Left colon (tissue), 2 donors: ENCODE measurements at regions not wholly inside any gene's neighbourhood (a gene's known extent, or its start where the extent isn't known, plus 50 kb on each side); places are given as distances from the start of the nearest gene placed in this dataset.
A peak's percentile ranks its signal among the peaks of the same experiment; 100 is the strongest.
"Not testable (repeated sequence)": the region's sequence is repeated elsewhere in the genome, so short reads cannot be mapped to it uniquely, and the experiment has no call there.

Experiments used
- ATAC-seq: fragments of 200-7000 bp; cut with Tn5 transposase; one replicate; pipeline ENCODE4 v1.9.1; 2020; ENCODE audit warnings: mild to moderate bottlenecking, moderate library complexity
- DNase-seq, 2 donors: peaks; one replicate each; pipeline ENCODE4 v3.0.0-alpha.2; 2020
- intact Hi-C, 2 donors: fragments of 100-400 bp; cut with DNase I in 1 of 2; cut with micrococcal nuclease in 1 of 2; formaldehyde crosslinking; loops; one replicate each; pipeline versions ENCODE4 v1.11.2 to v1.14.0; 2022; cut with DNase I, micrococcal nuclease
- donor health status: DM: no; HTN: no; CAD: no.
- donor health status: DM: yes; HTN: yes; CAD: no.

DNA sequence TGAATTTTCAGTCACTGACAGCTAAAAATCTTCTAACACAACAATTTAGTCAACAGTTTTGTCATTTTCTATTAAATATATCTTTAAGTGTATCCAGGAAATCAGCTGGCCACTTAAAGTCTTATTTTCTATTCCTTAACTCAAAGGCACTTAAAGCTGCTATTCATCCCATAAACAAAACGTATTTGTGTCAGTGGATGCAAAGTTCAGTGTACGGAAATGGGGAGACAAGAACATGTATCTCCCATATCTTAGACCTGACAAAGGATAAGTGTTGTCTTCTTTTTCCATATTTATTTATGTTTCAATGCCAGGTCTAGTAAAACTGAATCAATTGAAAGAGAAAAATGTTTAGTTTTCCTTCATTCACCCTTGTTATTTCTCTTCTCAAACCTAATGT, 409.8 kb upstream of the KLHL1 start:
- DNase-seq (no peak), ATAC-seq (no peak)
- intact Hi-C loops: no loop called here

- intact Hi-C loops: no loop called here
- no peak for ATAC-seq
- no peak for DNase-seq
These were observed 408.0 kb upstream of the KLHL1 start for GRCh38 chr13:70516226-70516625.

- DNase-seq, intact Hi-C loops, ATAC-seq: not testable (repeated sequence)
These were observed 403.7 kb upstream of the KLHL1 start for GRCh38 chr13:70511861-70512417.

- DNase-seq (no peak), ATAC-seq (no peak)
- intact Hi-C loops: no loop called here
These were observed 397.6 kb upstream of the KLHL1 start for GRCh38 chr13:70505809-70506208.

DNA sequence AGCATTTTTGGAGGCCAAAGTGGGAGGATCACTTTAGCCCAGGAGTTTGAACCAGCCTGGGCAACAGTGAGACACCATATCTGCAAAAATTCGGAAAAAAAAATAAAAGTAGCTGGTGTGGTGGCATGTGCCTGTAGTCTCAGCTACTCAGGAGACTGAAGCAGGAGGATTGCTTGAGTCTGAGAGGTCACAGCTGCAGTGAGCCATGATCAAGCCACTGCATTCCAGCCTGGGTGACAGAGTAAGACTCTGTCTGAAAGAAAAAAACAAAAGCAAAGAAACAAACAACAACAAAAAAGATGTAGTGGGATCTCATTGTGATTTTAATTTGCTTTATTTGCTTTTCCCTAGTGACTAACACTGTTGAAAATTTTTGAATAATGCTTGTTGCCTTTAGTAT, 394.7 kb upstream of the KLHL1 start:
- DNase-seq: no peak
- intact Hi-C loops: no loop called here

DNA sequence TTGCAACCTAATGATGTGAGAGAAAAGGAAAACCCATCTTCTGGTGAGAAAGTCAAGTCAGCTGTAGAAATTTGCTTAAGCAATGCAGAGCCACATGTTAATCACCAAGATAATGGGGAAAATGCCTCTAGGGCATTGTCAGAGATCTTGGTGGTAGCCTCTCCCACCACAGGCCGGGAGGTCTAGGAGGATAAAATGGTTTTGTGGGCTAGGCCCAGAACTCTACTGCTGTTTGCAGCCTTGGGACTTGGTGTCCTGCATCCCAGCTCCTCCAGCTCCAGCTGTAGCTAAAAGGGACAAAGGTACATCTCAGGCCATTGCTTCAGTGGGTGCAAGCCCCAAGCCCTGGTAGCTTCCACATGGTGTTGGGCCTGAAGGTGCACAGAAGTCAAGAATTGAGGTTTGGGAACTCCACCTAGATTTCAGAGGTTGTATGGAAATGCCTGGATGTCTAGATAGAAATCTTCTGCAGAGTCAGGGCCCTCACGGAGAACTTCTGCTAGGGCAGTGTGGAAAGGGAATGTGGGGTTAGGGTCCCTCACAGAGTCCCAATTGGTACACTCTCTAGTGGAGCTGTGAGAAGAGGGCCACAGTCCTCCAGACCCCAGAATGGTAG, 382.2 kb upstream of the KLHL1 start:
- intact Hi-C loops: no loop called here
- no peak for DNase-seq
- no peak for ATAC-seq

More for the DNA sequence above, 394.7 kb upstream of the KLHL1 start:
- no peak for ATAC-seq

- intact Hi-C loops: no loop called here
- ATAC-seq (no peak), DNase-seq (no peak)
These were observed 376.7 kb upstream of the KLHL1 start for GRCh38 chr13:70484931-70485330.

- intact Hi-C loops: no loop called here
- ATAC-seq (no peak), DNase-seq (no peak)
These were observed 375.5 kb upstream of the KLHL1 start for GRCh38 chr13:70483599-70484276.

DNA sequence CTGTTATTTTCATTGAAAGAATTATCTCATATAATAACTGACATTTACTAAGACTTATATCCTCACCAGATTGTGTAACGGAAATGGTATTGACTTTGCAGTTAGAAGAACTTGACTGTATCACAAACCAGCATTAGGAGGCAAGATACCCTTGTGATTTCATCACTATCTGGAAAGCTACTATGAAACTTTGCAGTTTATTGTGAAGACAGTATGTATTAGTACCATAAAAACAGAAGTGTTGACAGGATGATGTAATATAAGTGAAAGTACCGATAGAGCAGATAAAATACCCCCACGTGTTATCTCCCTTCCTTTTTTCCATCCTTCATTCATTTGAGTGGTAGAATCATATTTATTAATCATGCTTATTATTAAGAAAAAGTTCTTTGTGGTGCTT, 365.7 kb upstream of the KLHL1 start:
- intact Hi-C loops: no loop called here
- no peak for DNase-seq
- ATAC-seq: no peak

- ATAC-seq (no peak), DNase-seq (no peak)
- intact Hi-C loops: no loop called here
These were observed 360.8 kb upstream of the KLHL1 start for GRCh38 chr13:70469077-70469476.

- intact Hi-C loops: no loop called here
- ATAC-seq (no peak), DNase-seq (no peak)
These were observed 349.2 kb upstream of the KLHL1 start for GRCh38 chr13:70457474-70457873.

DNA sequence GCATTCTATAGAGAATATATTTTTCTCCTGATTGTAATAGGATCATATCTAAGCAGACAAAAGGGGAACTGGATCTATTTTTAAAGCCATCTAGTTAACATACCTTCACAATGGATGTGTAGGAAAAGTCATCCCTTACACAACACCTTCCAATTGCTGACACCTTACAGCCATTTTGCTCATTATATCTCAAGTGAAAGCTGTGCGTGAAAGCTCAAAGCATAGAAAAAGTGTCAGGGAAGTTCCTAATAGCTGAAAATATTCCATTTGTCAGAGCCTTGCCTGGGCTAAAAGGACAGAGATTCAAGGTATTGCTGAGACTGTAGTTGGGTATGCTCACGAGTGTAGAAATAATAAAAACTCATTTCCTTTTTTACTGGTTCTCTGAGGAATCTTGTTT, 340.6 kb upstream of the KLHL1 start:
- ATAC-seq (no peak), DNase-seq (no peak)
- intact Hi-C loops: no loop called here

- DNase-seq: no peak
- intact Hi-C loops: no loop called here
- no peak for ATAC-seq
These were observed 324.1 kb upstream of the KLHL1 start for GRCh38 chr13:70432276-70432805.

DNA sequence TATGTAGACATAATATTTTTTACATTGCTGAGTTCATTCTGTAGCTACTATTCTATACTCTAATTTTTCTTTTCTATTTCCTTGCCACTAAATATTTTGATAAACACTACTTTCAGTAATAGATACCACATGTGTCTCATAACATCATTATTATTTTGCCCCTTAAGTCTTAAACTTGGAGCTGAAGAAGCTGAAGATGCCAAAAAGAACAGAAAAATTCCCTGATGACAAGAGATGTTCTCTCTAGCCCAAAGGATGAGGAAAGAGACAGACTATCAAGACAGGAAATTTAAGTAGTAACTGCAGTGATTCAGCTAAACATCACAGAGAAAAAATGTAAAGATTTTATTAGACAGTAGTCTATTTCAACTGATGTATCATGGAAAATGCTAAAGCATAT, 322.0 kb upstream of the KLHL1 start:
- DNase-seq: no peak
- no peak for ATAC-seq
- intact Hi-C loops: no loop called here

DNA sequence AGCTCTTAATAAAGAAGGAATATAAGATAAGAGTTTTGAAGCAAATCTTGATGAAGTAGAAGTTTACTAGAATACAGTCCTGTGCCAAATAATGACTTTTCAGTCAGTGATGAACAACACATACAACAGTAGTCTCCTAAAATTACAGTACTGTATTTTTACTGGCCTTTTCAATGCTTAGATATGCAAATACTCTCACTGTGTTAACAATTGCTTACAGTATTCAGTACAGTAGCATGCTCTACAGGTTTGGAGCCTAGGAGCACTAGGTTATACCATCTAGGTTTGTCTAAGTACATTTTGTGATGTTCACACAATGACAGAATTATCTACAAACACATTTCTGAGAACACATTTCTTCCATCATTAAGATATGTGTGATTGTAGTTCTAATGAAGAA, 316.7 kb upstream of the KLHL1 start:
- intact Hi-C loops: no loop called here
- no peak for DNase-seq
- ATAC-seq: no peak

GRCh38 chr13:70424428-70424827, 316.2 kb upstream of the KLHL1 start:
- DNase-seq: no peak
- ATAC-seq: no peak
- intact Hi-C loops: no loop called here

DNA sequence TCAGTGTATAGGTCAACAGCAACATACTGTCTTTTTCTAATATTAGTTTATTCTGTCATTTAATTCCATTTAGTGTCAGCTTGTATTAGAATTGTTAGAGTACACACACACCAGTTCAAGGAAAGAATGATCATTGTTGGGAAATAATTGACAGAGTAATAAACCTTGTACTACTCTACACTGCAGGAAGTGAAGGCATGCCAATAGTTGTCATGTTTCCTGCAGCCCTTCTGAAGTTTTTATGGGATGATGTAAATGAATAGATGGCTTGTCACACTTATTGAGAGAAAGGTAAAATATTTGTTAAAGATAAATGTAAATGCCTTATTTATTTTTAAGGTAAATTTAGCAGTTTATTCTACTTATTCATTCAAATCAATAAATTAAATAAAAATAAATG, 306.9 kb upstream of the KLHL1 start:
- ATAC-seq: peak; percentile 100
- DNase-seq: no peak
- intact Hi-C loops: no loop called here

- ATAC-seq: no peak
- intact Hi-C loops: no loop called here
These were observed 300.6 kb upstream of the KLHL1 start for GRCh38 chr13:70408865-70409264.

DNA sequence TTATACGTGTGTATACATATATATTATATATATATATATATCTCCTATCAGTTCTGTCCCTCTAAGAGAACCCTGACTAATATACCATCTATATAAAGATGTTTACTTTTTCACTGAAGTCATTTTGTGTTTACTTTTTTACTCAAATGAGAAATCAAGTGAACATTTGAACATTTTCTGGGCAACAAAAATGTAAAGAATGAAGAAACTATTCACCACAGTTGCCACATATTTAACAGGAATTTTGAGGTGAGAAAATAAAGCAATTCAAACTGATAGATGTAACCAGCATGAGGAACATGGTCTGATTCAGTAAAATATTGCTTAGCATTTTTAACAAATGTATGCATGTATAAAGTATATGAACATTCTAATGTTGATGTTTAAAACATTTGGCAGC, 299.2 kb upstream of the KLHL1 start:
- DNase-seq (no peak), ATAC-seq (no peak)
- intact Hi-C loops: no loop called here

More at GRCh38 chr13:70408865-70409264, 300.6 kb upstream of the KLHL1 start:
- DNase-seq: no peak

DNA sequence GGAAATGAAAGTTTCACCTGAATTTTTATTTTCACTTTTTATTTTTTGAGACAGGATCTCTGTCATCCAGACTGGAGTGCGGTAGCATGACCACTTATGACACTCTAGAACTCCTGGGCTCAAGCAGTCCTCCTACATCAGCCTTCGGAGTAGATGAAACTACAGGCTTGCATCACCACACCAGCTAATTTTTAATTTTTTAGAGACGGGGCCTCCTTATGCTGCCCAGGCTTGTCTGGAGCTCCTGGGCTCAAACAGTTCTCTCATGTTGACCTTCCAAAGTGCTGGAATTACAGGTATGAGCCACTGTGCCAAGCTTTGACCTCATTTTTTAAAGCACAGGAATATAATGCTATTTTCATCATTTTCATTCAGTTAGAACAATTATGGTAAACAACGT, 297.0 kb upstream of the KLHL1 start:
- intact Hi-C loops: no loop called here
- DNase-seq (no peak), ATAC-seq (no peak)
